ENCODE measurements at regions not wholly inside any gene's neighbourhood (a gene's known extent, or its start where the extent isn't known, plus 50 kb on each side); places are given as distances from the start of the nearest gene placed in this dataset.
"Not testable (repeated sequence)": the region's sequence is repeated elsewhere in the genome, so short reads cannot be mapped to it uniquely, and the experiment has no call there.

- DNase-seq: no peak
Measured at GRCh38 chr9:75811692-75812091, 78.8 kb upstream of the PCSK5 start.

- no peak for DNase-seq
Measured at GRCh38 chr9:75812141-75812540, 78.3 kb upstream of the PCSK5 start.

- DNase-seq: no peak
Measured at GRCh38 chr9:75814667-75815066, 75.8 kb upstream of the PCSK5 start.

GRCh38 chr9:75820471-75821115 is 69.9 kb upstream of the PCSK5 start:
- not testable (repeated sequence) for DNase-seq

- DNase-seq: no peak
Measured at GRCh38 chr9:75823151-75823550, 67.3 kb upstream of the PCSK5 start.

- no peak for DNase-seq
Measured at GRCh38 chr9:75824816-75825568, 65.5 kb upstream of the PCSK5 start.

- no peak for DNase-seq
Measured at GRCh38 chr9:75826314-75826713, 64.2 kb upstream of the PCSK5 start.

- DNase-seq: no peak
Measured at GRCh38 chr9:75830303-75830702, 60.2 kb upstream of the PCSK5 start.

- no peak for DNase-seq
Measured at GRCh38 chr9:75833778-75834177, 56.7 kb upstream of the PCSK5 start.

GRCh38 chr9:75834878-75835277 is 55.6 kb upstream of the PCSK5 start:
- no peak for DNase-seq
